ENCODE measurements at regions not wholly inside any gene's neighbourhood (a gene's known extent, or its start where the extent isn't known, plus 50 kb on each side); places are given as distances from the start of the nearest gene placed in this dataset.

DNA sequence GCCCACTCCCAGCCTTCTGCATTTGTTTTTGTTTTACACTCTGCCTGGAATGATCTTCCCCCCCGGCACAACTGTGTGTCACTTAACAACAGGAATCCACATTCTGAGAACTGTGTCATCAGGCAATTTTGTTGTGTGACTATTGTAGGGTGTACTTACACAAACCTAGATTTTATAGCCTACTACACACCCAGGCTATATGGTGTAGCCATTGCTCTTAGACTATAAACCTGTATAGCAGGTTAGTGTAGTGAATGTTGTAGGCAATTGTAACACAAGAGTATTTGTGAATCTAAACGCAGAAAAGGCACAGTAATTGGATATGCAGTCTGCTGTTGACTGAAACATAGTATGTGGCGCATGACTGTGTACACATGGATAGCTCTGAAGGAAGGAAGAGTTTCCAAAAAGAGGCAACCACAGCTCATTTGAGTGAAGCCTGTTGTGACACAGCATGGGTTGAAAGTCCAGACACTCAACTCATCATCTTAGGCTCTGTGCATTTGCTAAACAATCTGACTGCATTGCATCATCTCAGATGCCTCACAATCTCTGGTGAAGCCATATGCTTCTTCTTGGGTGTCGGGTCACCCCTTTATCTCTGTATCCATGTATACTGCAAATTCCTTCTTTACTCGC lies 506.6 kb upstream of the SPHKAP start:
- H3K79me2 ChIP-seq: no peaks in the 10 kb centered on the region
- no peak overlapping the region for H3K4me2 ChIP-seq
- no peak overlapping the region for H2AFZ ChIP-seq
- no peak overlapping the region for H3K4me3 ChIP-seq
- H3K9me3 ChIP-seq (ENCODE audit: low read depth): no peaks in the 10 kb centered on the region
- peak overlapping the region; percentile 41 for H3K27ac ChIP-seq
- H4K20me1 ChIP-seq (ENCODE audit: insufficient read depth, poor library complexity, severe bottlenecking): no peaks in the 10 kb centered on the region
- no peaks in the 10 kb centered on the region for H3K9me2 ChIP-seq (replicated peaks; ENCODE audit: insufficient read depth)
- DNase-seq (ENCODE audit: low spot score): peak; percentile 55
- no peak for TF ChIP-seq EZH2phosphoT487 (IDR thresholded peaks at IDR 0.05; ENCODE audit: low read depth, severe bottlenecking, unreplicated experiment)
- TF ChIP-seq, protein P1, sequence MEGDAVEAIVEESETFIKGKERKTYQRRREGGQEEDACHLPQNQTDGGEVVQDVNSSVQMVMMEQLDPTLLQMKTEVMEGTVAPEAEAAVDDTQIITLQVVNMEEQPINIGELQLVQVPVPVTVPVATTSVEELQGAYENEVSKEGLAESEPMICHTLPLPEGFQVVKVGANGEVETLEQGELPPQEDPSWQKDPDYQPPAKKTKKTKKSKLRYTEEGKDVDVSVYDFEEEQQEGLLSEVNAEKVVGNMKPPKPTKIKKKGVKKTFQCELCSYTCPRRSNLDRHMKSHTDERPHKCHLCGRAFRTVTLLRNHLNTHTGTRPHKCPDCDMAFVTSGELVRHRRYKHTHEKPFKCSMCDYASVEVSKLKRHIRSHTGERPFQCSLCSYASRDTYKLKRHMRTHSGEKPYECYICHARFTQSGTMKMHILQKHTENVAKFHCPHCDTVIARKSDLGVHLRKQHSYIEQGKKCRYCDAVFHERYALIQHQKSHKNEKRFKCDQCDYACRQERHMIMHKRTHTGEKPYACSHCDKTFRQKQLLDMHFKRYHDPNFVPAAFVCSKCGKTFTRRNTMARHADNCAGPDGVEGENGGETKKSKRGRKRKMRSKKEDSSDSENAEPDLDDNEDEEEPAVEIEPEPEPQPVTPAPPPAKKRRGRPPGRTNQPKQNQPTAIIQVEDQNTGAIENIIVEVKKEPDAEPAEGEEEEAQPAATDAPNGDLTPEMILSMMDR (IDR thresholded peaks at IDR 0.05; ENCODE audit: poor library complexity): no peak
- TF ChIP-seq EZH2 (IDR thresholded peaks at IDR 0.05; ENCODE audit: borderline replicate concordance): no peak
- H3K36me3 ChIP-seq (replicated peaks; ENCODE audit: insufficient read depth, low read depth): no peaks in the 10 kb centered on the region
- H3K4me1 ChIP-seq (ENCODE audit: insufficient read depth): no peaks in the 10 kb centered on the region
- no peaks in the 10 kb centered on the region for H3K27me3 ChIP-seq
- WGBS (ENCODE audit: low lambda C conversion rate, missing lambda C conversion rate): 84% methylated on average over 5 of the region's 5 CpGs

DNA sequence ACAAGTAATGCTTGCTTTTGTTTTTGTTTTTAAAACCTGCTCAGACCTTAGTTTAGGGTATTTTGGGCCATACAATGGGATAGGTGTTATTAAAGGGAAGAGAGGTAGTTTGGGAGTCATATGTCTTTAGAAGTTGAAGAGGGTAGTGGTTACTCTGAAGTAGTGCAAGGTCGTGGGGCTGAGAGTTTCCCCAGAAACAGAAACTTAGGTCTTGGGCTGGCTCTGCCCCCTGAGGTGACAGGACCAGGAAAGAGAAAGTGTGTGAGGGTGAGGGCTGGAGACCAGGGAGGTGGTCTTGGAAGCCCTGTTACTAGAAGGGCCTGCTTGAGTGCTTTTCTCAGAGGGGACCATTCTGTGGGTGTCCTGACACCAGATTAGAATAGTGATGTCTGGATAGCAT lies 500.5 kb upstream of the SPHKAP start:
- 56% methylated on average over 1 of the region's 1 CpG for WGBS (ENCODE audit: low lambda C conversion rate, missing lambda C conversion rate)

DNA sequence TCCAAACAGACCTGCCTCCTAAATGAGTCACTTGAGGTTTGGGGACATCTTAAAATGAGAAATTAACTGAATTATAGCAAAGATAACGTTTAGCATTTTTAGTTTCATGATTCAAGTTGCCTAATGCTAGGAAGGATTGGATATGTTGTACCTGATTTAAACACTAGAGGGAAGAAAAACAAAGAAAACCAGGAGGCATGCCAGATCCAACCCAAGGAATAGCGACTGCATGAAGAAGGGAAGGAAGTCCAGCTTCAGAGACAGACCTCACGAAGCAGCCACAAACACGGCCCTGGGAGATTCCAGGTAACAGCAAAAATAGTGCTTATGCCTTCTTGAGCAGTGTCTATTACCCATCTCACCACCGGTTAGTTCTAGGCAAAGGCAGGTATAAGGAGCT lies 499.9 kb upstream of the SPHKAP start:
- no peak for TF ChIP-seq EZH2 (IDR thresholded peaks at IDR 0.05; ENCODE audit: borderline replicate concordance)
- TF ChIP-seq, protein P1 (IDR thresholded peaks at IDR 0.05; ENCODE audit: poor library complexity): peak; percentile 58
- WGBS (ENCODE audit: low lambda C conversion rate, missing lambda C conversion rate): 40% methylated on average over 5 of the region's 5 CpGs
- H3K27ac ChIP-seq: no peak overlapping the region

More for the DNA sequence above, 500.5 kb upstream of the SPHKAP start:
- Histone ChIP-seq H3K9me3 (ENCODE audit: low read depth) (no peaks in the 10 kb centered on the region), H3K4me1 (ENCODE audit: insufficient read depth) (no peaks in the 10 kb centered on the region), H3K4me2 (no peak overlapping the region), H3K27ac (no peak overlapping the region), H3K4me3 (no peak overlapping the region), H3K79me2 (no peaks in the 10 kb centered on the region), H2AFZ (no peak overlapping the region), H3K36me3 (replicated peaks; ENCODE audit: insufficient read depth, low read depth) (no peaks in the 10 kb centered on the region), H3K9me2 (replicated peaks; ENCODE audit: insufficient read depth) (no peaks in the 10 kb centered on the region), H4K20me1 (ENCODE audit: insufficient read depth, poor library complexity, severe bottlenecking) (no peaks in the 10 kb centered on the region), H3K27me3 (no peaks in the 10 kb centered on the region)
- TF ChIP-seq, protein P1 (IDR thresholded peaks at IDR 0.05; ENCODE audit: poor library complexity): no peak
- TF ChIP-seq EZH2phosphoT487 (IDR thresholded peaks at IDR 0.05; ENCODE audit: low read depth, severe bottlenecking, unreplicated experiment) (no peak), EZH2 (IDR thresholded peaks at IDR 0.05; ENCODE audit: borderline replicate concordance) (no peak)
- no peak for DNase-seq (ENCODE audit: low spot score)

More for the DNA sequence above, 499.9 kb upstream of the SPHKAP start:
- H3K27me3 ChIP-seq: no peaks in the 10 kb centered on the region
- no peaks in the 10 kb centered on the region for H3K79me2 ChIP-seq
- H3K4me2 ChIP-seq: no peak overlapping the region
- H2AFZ ChIP-seq: no peak overlapping the region
- no peaks in the 10 kb centered on the region for H4K20me1 ChIP-seq (ENCODE audit: insufficient read depth, poor library complexity, severe bottlenecking)
- H3K4me3 ChIP-seq: no peak overlapping the region
- DNase-seq (ENCODE audit: low spot score): peak; percentile 62
- no peaks in the 10 kb centered on the region for H3K9me2 ChIP-seq (replicated peaks; ENCODE audit: insufficient read depth)
- no peaks in the 10 kb centered on the region for H3K4me1 ChIP-seq (ENCODE audit: insufficient read depth)
- no peaks in the 10 kb centered on the region for H3K36me3 ChIP-seq (replicated peaks; ENCODE audit: insufficient read depth, low read depth)
- no peaks in the 10 kb centered on the region for H3K9me3 ChIP-seq (ENCODE audit: low read depth)
